ENCODE measurements at regions not wholly inside any gene's neighbourhood (a gene's known extent, or its start where the extent isn't known, plus 50 kb on each side); places are given as distances from the start of the nearest gene placed in this dataset.
"Not testable (repeated sequence)": the region's sequence is repeated elsewhere in the genome, so short reads cannot be mapped to it uniquely, and the experiment has no call there.

GRCh38 chr1:214862421-214862820, 220.1 kb upstream of the KCNK2 start:
- DNase-seq: no peak
- Histone ChIP-seq H3K4me3 (ENCODE audit: insufficient read depth, low read depth, low read length) (no peak overlapping the region), H3K27me3 (ENCODE audit: control insufficient read depth, insufficient read depth, low read length) (no peaks in the 10 kb centered on the region), H3K36me3 (replicated peaks; ENCODE audit: control insufficient read depth, insufficient read depth, low read length) (no peaks in the 10 kb centered on the region)

GRCh38 chr1:214864896-214865688, 217.4 kb upstream of the KCNK2 start:
- Histone ChIP-seq H3K36me3 (replicated peaks; ENCODE audit: control insufficient read depth, insufficient read depth, low read length) (no peaks in the 10 kb centered on the region), H3K27me3 (ENCODE audit: control insufficient read depth, insufficient read depth, low read length) (no peaks in the 10 kb centered on the region), H3K4me3 (ENCODE audit: insufficient read depth, low read depth, low read length) (no peak overlapping the region)
- no peak for DNase-seq

- H3K4me3 ChIP-seq (ENCODE audit: insufficient read depth, low read depth, low read length); DNase-seq; H3K27me3 ChIP-seq (ENCODE audit: control insufficient read depth, insufficient read depth, low read length); H3K36me3 ChIP-seq (replicated peaks; ENCODE audit: control insufficient read depth, insufficient read depth, low read length): not testable (repeated sequence)
These were observed 212.1 kb upstream of the KCNK2 start for GRCh38 chr1:214870426-214870825.

GRCh38 chr1:214880956-214881355, 201.6 kb upstream of the KCNK2 start:
- Histone ChIP-seq H3K27me3 (ENCODE audit: control insufficient read depth, insufficient read depth, low read length) (no peaks in the 10 kb centered on the region; the same call in 1 of the 2 replicates), H3K36me3 (replicated peaks; ENCODE audit: control insufficient read depth, insufficient read depth, low read length) (no peaks in the 10 kb centered on the region), H3K4me3 (ENCODE audit: insufficient read depth, low read depth, low read length) (no peak overlapping the region)
- DNase-seq: no peak

- no peak for DNase-seq
- Histone ChIP-seq H3K27me3 (ENCODE audit: control insufficient read depth, insufficient read depth, low read length) (no peaks in the 10 kb centered on the region; the same call in 1 of the 2 replicates), H3K4me3 (ENCODE audit: insufficient read depth, low read depth, low read length) (no peak overlapping the region), H3K36me3 (replicated peaks; ENCODE audit: control insufficient read depth, insufficient read depth, low read length) (no peaks in the 10 kb centered on the region)
These were observed 199.9 kb upstream of the KCNK2 start for GRCh38 chr1:214882616-214883015.

GRCh38 chr1:214895011-214895600, 187.4 kb upstream of the KCNK2 start:
- no peak for DNase-seq
- H3K36me3 ChIP-seq (replicated peaks; ENCODE audit: control insufficient read depth, insufficient read depth, low read length): no peaks in the 10 kb centered on the region

GRCh38 chr1:214896921-214897320, 185.6 kb upstream of the KCNK2 start:
- no peak overlapping the region for H3K4me3 ChIP-seq (ENCODE audit: insufficient read depth, low read depth, low read length)
- DNase-seq: no peak

More at GRCh38 chr1:214895011-214895600, 187.4 kb upstream of the KCNK2 start:
- Histone ChIP-seq H3K4me3 (ENCODE audit: insufficient read depth, low read depth, low read length) (no peak overlapping the region), H3K27me3 (ENCODE audit: control insufficient read depth, insufficient read depth, low read length) (no peaks in the 10 kb centered on the region)

GRCh38 chr1:214897581-214897980, 185.0 kb upstream of the KCNK2 start:
- H3K27me3 ChIP-seq (ENCODE audit: control insufficient read depth, insufficient read depth, low read length): no peaks in the 10 kb centered on the region
- H3K36me3 ChIP-seq (replicated peaks; ENCODE audit: control insufficient read depth, insufficient read depth, low read length): no peaks in the 10 kb centered on the region
- no peak for DNase-seq
- no peak overlapping the region for H3K4me3 ChIP-seq (ENCODE audit: insufficient read depth, low read depth, low read length)

More at GRCh38 chr1:214896921-214897320, 185.6 kb upstream of the KCNK2 start:
- Histone ChIP-seq H3K36me3 (replicated peaks; ENCODE audit: control insufficient read depth, insufficient read depth, low read length) (no peaks in the 10 kb centered on the region), H3K27me3 (ENCODE audit: control insufficient read depth, insufficient read depth, low read length) (no peaks in the 10 kb centered on the region)

- H3K36me3 ChIP-seq (replicated peaks; ENCODE audit: control insufficient read depth, insufficient read depth, low read length): no peaks in the 10 kb centered on the region
- no peaks in the 10 kb centered on the region for H3K27me3 ChIP-seq (ENCODE audit: control insufficient read depth, insufficient read depth, low read length)
- no peak overlapping the region for H3K4me3 ChIP-seq (ENCODE audit: insufficient read depth, low read depth, low read length)
- DNase-seq: no peak
These were observed 184.4 kb upstream of the KCNK2 start for GRCh38 chr1:214898161-214898560.

GRCh38 chr1:214898718-214899117, 183.8 kb upstream of the KCNK2 start:
- Histone ChIP-seq H3K4me3 (ENCODE audit: insufficient read depth, low read depth, low read length) (no peak overlapping the region), H3K36me3 (replicated peaks; ENCODE audit: control insufficient read depth, insufficient read depth, low read length) (no peaks in the 10 kb centered on the region), H3K27me3 (ENCODE audit: control insufficient read depth, insufficient read depth, low read length) (no peaks in the 10 kb centered on the region)
- DNase-seq: no peak

- no peak overlapping the region for H3K4me3 ChIP-seq (ENCODE audit: insufficient read depth, low read depth, low read length)
- no peak for DNase-seq
- no peaks in the 10 kb centered on the region for H3K36me3 ChIP-seq (replicated peaks; ENCODE audit: control insufficient read depth, insufficient read depth, low read length)
- H3K27me3 ChIP-seq (ENCODE audit: control insufficient read depth, insufficient read depth, low read length): no peaks in the 10 kb centered on the region
These were observed 182.6 kb upstream of the KCNK2 start for GRCh38 chr1:214899908-214900460.

- Histone ChIP-seq H3K4me3 (ENCODE audit: insufficient read depth, low read depth, low read length) (no peak overlapping the region), H3K27me3 (ENCODE audit: control insufficient read depth, insufficient read depth, low read length) (no peaks in the 10 kb centered on the region), H3K36me3 (replicated peaks; ENCODE audit: control insufficient read depth, insufficient read depth, low read length) (no peaks in the 10 kb centered on the region)
- no peak for DNase-seq
These were observed 181.9 kb upstream of the KCNK2 start for GRCh38 chr1:214900590-214900989.

GRCh38 chr1:214901718-214902117, 180.8 kb upstream of the KCNK2 start:
- no peak overlapping the region for H3K4me3 ChIP-seq (ENCODE audit: insufficient read depth, low read depth, low read length)
- H3K36me3 ChIP-seq (replicated peaks; ENCODE audit: control insufficient read depth, insufficient read depth, low read length): no peaks in the 10 kb centered on the region
- no peaks in the 10 kb centered on the region for H3K27me3 ChIP-seq (ENCODE audit: control insufficient read depth, insufficient read depth, low read length)
- no peak for DNase-seq

- no peaks in the 10 kb centered on the region for H3K27me3 ChIP-seq (ENCODE audit: control insufficient read depth, insufficient read depth, low read length)
- no peaks in the 10 kb centered on the region for H3K36me3 ChIP-seq (replicated peaks; ENCODE audit: control insufficient read depth, insufficient read depth, low read length)
- no peak overlapping the region for H3K4me3 ChIP-seq (ENCODE audit: insufficient read depth, low read depth, low read length)
- no peak for DNase-seq
These were observed 179.8 kb upstream of the KCNK2 start for GRCh38 chr1:214902636-214903320.

GRCh38 chr1:214912127-214912526, 170.4 kb upstream of the KCNK2 start:
- no peaks in the 10 kb centered on the region for H3K36me3 ChIP-seq (replicated peaks; ENCODE audit: control insufficient read depth, insufficient read depth, low read length)
- H3K4me3 ChIP-seq (ENCODE audit: insufficient read depth, low read depth, low read length): no peak overlapping the region
- no peak for DNase-seq
- H3K27me3 ChIP-seq (ENCODE audit: control insufficient read depth, insufficient read depth, low read length): no peaks in the 10 kb centered on the region

Measured in H7 (cell line).